ENCODE measurements at regions not wholly inside any gene's neighbourhood (a gene's known extent, or its start where the extent isn't known, plus 50 kb on each side); places are given as distances from the start of the nearest gene placed in this dataset.
A peak's percentile ranks its signal among the peaks of the same experiment; 100 is the strongest.

GRCh38 chr16:86985648-86986015 is 331.6 kb downstream of the C16orf95 start:
- Histone ChIP-seq H3K4me3 (ENCODE audit: insufficient read depth, low read depth, low read length) (no peak overlapping the region), H3K36me3 (ENCODE audit: insufficient read depth, low read length) (no peaks in the 10 kb centered on the region), H4K20me1 (ENCODE audit: insufficient read depth, low read length) (no peaks in the 10 kb centered on the region), H3K27me3 (ENCODE audit: insufficient read depth, low read length) (no peaks in the 10 kb centered on the region), H3K9me3 (ENCODE audit: insufficient read depth, low read depth, low read length) (no peaks in the 10 kb centered on the region), H3K9ac (ENCODE audit: low read length) (no peak overlapping the region), H2AFZ (ENCODE audit: low read depth, low read length) (peak overlapping the region; percentile 21), H3K27ac (ENCODE audit: low read depth, low read length) (no peak overlapping the region), H3K4me2 (ENCODE audit: low read length) (no peak overlapping the region), H3K4me1 (ENCODE audit: insufficient read depth, low read length) (peaks cover 2% of the 10 kb centered on the region), H3K79me2 (ENCODE audit: insufficient read depth, low read length) (no peaks in the 10 kb centered on the region)
- H3K27ac Mint-ChIP-seq (ENCODE audit: unreplicated experiment): no peak overlapping the region
- H3K9me3 Mint-ChIP-seq (ENCODE audit: unreplicated experiment): no peaks in the 10 kb centered on the region
- no peak overlapping the region for H3K4me3 Mint-ChIP-seq (ENCODE audit: unreplicated experiment)
- H3K36me3 Mint-ChIP-seq (ENCODE audit: low read depth, unreplicated experiment): no peaks in the 10 kb centered on the region
- DNase-seq (ENCODE audit: low read depth): no peak
- no peak for FAIRE-seq
- TF ChIP-seq CTCF (IDR thresholded peaks at IDR 0.05; ENCODE audit: insufficient read depth, low read depth, low read length) (no peak), EZH2 (IDR thresholded peaks at IDR 0.05; ENCODE audit: insufficient read depth, low read length) (no peak)
- H3K27me3 Mint-ChIP-seq (ENCODE audit: low read depth, unreplicated experiment): peaks cover 21% of the 10 kb centered on the region
- H3K4me1 Mint-ChIP-seq (ENCODE audit: low read depth, unreplicated experiment): peaks cover 7% of the 10 kb centered on the region

GRCh38 chr16:86986136-86986535 is 331.1 kb downstream of the C16orf95 start:
- Mint-ChIP-seq H3K27me3 (ENCODE audit: low read depth, unreplicated experiment) (peaks cover 21% of the 10 kb centered on the region), H3K27ac (ENCODE audit: unreplicated experiment) (no peak overlapping the region), H3K36me3 (ENCODE audit: low read depth, unreplicated experiment) (no peaks in the 10 kb centered on the region), H3K4me3 (ENCODE audit: unreplicated experiment) (no peak overlapping the region), H3K9me3 (ENCODE audit: unreplicated experiment) (no peaks in the 10 kb centered on the region), H3K4me1 (ENCODE audit: low read depth, unreplicated experiment) (peaks cover 10% of the 10 kb centered on the region)
- H3K27me3 ChIP-seq (ENCODE audit: insufficient read depth, low read length): no peaks in the 10 kb centered on the region
- no peak for TF ChIP-seq EZH2 (IDR thresholded peaks at IDR 0.05; ENCODE audit: insufficient read depth, low read length)
- no peak overlapping the region for H3K4me3 ChIP-seq (ENCODE audit: insufficient read depth, low read depth, low read length)
- no peaks in the 10 kb centered on the region for H4K20me1 ChIP-seq (ENCODE audit: insufficient read depth, low read length)
- H3K9me3 ChIP-seq (ENCODE audit: insufficient read depth, low read depth, low read length): no peaks in the 10 kb centered on the region
- peaks cover 2% of the 10 kb centered on the region for H3K4me1 ChIP-seq (ENCODE audit: insufficient read depth, low read length)
- no peaks in the 10 kb centered on the region for H3K79me2 ChIP-seq (ENCODE audit: insufficient read depth, low read length)
- FAIRE-seq (no peak), DNase-seq (ENCODE audit: low read depth) (no peak)
- H3K27ac ChIP-seq (ENCODE audit: low read depth, low read length): no peak overlapping the region
- no peak overlapping the region for H2AFZ ChIP-seq (ENCODE audit: low read depth, low read length)
- no peak overlapping the region for H3K9ac ChIP-seq (ENCODE audit: low read length)
- no peaks in the 10 kb centered on the region for H3K36me3 ChIP-seq (ENCODE audit: insufficient read depth, low read length)
- no peak overlapping the region for H3K4me2 ChIP-seq (ENCODE audit: low read length)

- Histone ChIP-seq H3K4me3 (ENCODE audit: insufficient read depth, low read depth, low read length) (no peak overlapping the region), H2AFZ (ENCODE audit: low read depth, low read length) (no peak overlapping the region), H3K4me2 (ENCODE audit: low read length) (no peak overlapping the region), H3K27me3 (ENCODE audit: insufficient read depth, low read length) (no peaks in the 10 kb centered on the region), H3K79me2 (ENCODE audit: insufficient read depth, low read length) (no peaks in the 10 kb centered on the region), H3K27ac (ENCODE audit: low read depth, low read length) (no peak overlapping the region), H3K9ac (ENCODE audit: low read length) (no peak overlapping the region), H3K4me1 (ENCODE audit: insufficient read depth, low read length) (peaks cover 8% of the 10 kb centered on the region), H3K36me3 (ENCODE audit: insufficient read depth, low read length) (no peaks in the 10 kb centered on the region), H4K20me1 (ENCODE audit: insufficient read depth, low read length) (no peaks in the 10 kb centered on the region), H3K9me3 (ENCODE audit: insufficient read depth, low read depth, low read length) (no peaks in the 10 kb centered on the region)
- TF ChIP-seq CTCF (IDR thresholded peaks at IDR 0.05; ENCODE audit: insufficient read depth, low read depth, low read length) (no peak), EZH2 (IDR thresholded peaks at IDR 0.05; ENCODE audit: insufficient read depth, low read length) (no peak)
- H3K27me3 Mint-ChIP-seq (ENCODE audit: low read depth, unreplicated experiment): peaks cover 19% of the 10 kb centered on the region
- FAIRE-seq (no peak), DNase-seq (ENCODE audit: low read depth) (no peak)
- no peak overlapping the region for H3K27ac Mint-ChIP-seq (ENCODE audit: unreplicated experiment)
- H3K9me3 Mint-ChIP-seq (ENCODE audit: unreplicated experiment): no peaks in the 10 kb centered on the region
- no peaks in the 10 kb centered on the region for H3K36me3 Mint-ChIP-seq (ENCODE audit: low read depth, unreplicated experiment)
- H3K4me1 Mint-ChIP-seq (ENCODE audit: low read depth, unreplicated experiment): peaks cover 18% of the 10 kb centered on the region
- no peak overlapping the region for H3K4me3 Mint-ChIP-seq (ENCODE audit: unreplicated experiment)
These were observed 330.2 kb downstream of the C16orf95 start for GRCh38 chr16:86986809-86987487.

Measured in astrocyte (in vitro differentiated cells and primary cell).